ENCODE measurements at regions not wholly inside any gene's neighbourhood (a gene's known extent, or its start where the extent isn't known, plus 50 kb on each side); places are given as distances from the start of the nearest gene placed in this dataset.

DNA sequence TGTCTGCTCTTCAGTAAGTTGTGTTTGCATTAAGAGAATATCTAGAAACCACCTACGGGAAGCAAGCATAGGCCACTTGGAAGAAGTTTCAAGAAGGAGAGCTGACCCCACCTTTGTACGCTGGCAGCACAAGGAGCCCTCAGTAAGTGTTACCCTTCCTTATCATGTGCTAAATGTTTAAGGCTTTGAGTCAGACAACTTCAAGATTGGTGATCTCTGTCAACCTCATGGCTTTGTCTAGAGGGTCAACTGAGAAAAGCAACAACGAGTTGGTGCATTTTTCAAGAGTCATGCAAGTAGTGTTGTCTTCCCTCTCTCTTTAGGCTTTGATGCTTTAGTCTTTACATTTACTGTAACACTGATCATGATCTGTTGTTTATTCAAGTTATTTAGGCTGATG lies 53.2 kb upstream of the SPTLC3 start:
- no peak for DNase-seq (ENCODE audit: low read depth)
- TF ChIP-seq, protein P1, sequence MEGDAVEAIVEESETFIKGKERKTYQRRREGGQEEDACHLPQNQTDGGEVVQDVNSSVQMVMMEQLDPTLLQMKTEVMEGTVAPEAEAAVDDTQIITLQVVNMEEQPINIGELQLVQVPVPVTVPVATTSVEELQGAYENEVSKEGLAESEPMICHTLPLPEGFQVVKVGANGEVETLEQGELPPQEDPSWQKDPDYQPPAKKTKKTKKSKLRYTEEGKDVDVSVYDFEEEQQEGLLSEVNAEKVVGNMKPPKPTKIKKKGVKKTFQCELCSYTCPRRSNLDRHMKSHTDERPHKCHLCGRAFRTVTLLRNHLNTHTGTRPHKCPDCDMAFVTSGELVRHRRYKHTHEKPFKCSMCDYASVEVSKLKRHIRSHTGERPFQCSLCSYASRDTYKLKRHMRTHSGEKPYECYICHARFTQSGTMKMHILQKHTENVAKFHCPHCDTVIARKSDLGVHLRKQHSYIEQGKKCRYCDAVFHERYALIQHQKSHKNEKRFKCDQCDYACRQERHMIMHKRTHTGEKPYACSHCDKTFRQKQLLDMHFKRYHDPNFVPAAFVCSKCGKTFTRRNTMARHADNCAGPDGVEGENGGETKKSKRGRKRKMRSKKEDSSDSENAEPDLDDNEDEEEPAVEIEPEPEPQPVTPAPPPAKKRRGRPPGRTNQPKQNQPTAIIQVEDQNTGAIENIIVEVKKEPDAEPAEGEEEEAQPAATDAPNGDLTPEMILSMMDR (conservative IDR thresholded peaks at IDR 0.05; ENCODE audit: low read depth, low read length): no peak

DNA sequence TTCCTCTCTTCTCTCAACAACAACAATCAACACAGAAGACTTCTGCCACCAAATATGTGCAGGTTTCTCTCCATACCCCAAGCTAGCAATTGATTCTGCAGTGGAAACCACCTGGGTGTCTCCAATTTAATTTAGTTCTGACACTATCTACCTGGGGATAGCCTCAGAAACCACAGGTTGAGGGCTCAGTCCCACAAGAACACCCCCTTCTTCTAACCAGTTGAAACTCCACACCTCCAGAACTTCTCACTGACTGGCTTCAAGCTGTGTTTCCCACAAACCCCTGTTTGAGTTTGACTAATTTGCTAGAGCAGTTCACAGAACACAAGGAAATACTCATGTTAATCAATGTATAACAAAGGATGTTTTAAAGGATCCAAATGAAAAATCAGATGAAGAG lies 52.5 kb upstream of the SPTLC3 start:
- TF ChIP-seq, protein P1 (conservative IDR thresholded peaks at IDR 0.05; ENCODE audit: low read depth, low read length): no peak

More for the DNA sequence above, 53.2 kb upstream of the SPTLC3 start:
- H3K4me3 ChIP-seq (ENCODE audit: low read depth, low read length): no peak overlapping the region

DNA sequence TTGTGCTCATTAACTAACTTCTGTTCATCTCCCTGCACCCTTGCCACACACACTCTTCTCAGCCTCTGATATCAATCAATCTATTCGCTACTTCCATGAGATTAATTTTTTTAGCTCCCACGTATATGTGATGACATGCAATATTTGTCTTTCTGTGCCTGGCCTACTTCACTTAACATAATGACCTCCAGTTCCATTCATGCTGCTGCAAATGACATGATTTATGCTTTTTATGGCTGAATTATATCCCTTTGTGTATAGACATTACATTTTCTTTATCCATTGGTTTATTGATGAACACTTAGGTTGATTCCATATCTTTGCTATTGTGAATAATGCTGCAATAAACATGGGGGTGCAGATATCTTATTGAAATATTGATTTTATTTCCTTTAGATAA lies 50.8 kb upstream of the SPTLC3 start:
- DNase-seq (ENCODE audit: low read depth): no peak
- TF ChIP-seq, protein P1 (conservative IDR thresholded peaks at IDR 0.05; ENCODE audit: low read depth, low read length): no peak
- no peak overlapping the region for H3K4me3 ChIP-seq (ENCODE audit: low read depth, low read length)

More for the DNA sequence above, 52.5 kb upstream of the SPTLC3 start:
- DNase-seq (ENCODE audit: low read depth): no peak
- no peak overlapping the region for H3K4me3 ChIP-seq (ENCODE audit: low read depth, low read length)

All from choroid plexus epithelial cell (primary cell).